ENCODE measurements at regions not wholly inside any gene's neighbourhood (a gene's known extent, or its start where the extent isn't known, plus 50 kb on each side); places are given as distances from the start of the nearest gene placed in this dataset.

DNA sequence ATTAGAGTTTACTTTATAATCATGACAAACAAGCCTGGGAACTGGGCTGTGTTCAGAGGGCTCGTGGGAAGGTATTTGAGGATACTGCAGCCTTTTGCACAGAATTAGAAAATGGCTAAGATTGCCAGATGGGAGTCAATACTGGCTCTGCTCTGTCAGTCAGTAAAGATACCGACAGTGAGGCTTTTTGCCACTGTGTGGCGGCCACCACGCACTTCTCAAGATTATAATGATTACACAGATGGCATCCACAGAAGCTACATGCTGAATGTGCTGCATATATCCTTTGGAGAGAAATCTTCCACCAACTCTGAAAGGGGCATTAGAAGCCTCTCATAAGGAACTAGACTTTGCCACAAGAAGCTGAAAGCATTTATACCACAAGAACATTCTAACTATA, 213.4 kb upstream of the PTBP2 start:
- intact Hi-C loops (cut with micrococcal nuclease; ENCODE audit: unreplicated experiment): no loop called here
- POLR2A ChIA-PET: interaction anchor here (0.7 kb wide), 1 partner anchor 200 kb away, joined by 3 read pairs; no protein-coding TSS in a partner anchor
- no TSS peak for BruUV-seq (replicated peaks)
- DNase-seq (ENCODE audit: low spot score): no peak
- Histone ChIP-seq H3K27ac (ENCODE audit: low read depth, low read length, poor library complexity, severe bottlenecking) (no peak overlapping the region), H2AFZ (ENCODE audit: low read length) (no peak overlapping the region), H4K20me1 (ENCODE audit: insufficient read depth, low read length) (no peaks in the 10 kb centered on the region), H3K4me3 (ENCODE audit: low read depth, low read length, poor library complexity, severe bottlenecking) (no peak overlapping the region), H3K9me3 (ENCODE audit: low read length) (no peaks in the 10 kb centered on the region), H3K9me2 (ENCODE audit: insufficient read depth, low read length) (no peaks in the 10 kb centered on the region), H3K36me3 (ENCODE audit: insufficient read depth, low read length) (no peaks in the 10 kb centered on the region), H3K79me2 (ENCODE audit: insufficient read depth, low read depth, low read length) (no peaks in the 10 kb centered on the region), H3K4me1 (ENCODE audit: insufficient read depth, low read length, poor library complexity, severe bottlenecking) (no peaks in the 10 kb centered on the region), H3K4me2 (ENCODE audit: low read length) (no peak overlapping the region)
- TF ChIP-seq, protein P1, sequence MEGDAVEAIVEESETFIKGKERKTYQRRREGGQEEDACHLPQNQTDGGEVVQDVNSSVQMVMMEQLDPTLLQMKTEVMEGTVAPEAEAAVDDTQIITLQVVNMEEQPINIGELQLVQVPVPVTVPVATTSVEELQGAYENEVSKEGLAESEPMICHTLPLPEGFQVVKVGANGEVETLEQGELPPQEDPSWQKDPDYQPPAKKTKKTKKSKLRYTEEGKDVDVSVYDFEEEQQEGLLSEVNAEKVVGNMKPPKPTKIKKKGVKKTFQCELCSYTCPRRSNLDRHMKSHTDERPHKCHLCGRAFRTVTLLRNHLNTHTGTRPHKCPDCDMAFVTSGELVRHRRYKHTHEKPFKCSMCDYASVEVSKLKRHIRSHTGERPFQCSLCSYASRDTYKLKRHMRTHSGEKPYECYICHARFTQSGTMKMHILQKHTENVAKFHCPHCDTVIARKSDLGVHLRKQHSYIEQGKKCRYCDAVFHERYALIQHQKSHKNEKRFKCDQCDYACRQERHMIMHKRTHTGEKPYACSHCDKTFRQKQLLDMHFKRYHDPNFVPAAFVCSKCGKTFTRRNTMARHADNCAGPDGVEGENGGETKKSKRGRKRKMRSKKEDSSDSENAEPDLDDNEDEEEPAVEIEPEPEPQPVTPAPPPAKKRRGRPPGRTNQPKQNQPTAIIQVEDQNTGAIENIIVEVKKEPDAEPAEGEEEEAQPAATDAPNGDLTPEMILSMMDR (conservative IDR thresholded peaks at IDR 0.05; ENCODE audit: low read length): no peak
- no peak for TF ChIP-seq EZH2phosphoT487 (IDR thresholded peaks at IDR 0.05; ENCODE audit: borderline replicate concordance, low read depth, low read length)
- CTCF ChIA-PET (ENCODE audit: unreplicated experiment): no interaction called here

DNA sequence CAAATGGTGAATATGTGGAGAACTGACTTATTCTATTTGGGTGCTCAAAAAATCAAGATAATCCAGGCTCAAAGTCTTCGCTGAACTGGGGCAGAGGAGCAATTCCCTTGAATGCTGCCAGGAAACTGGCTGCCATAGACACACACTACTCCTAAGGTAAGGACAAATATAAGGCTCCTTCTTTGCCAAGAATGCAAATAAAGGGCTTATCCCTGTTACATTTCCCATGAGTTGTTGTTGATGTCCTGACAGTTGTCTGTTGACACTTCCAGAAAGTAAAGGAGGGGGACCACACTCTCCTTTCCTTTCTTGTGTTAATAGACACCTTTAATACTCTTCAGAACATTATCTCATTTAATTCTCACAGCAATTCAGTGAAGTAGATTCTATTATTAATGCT, 212.2 kb upstream of the PTBP2 start:
- BruUV-seq (replicated peaks): no TSS peak
- no peaks in the 10 kb centered on the region for H3K4me1 ChIP-seq (ENCODE audit: insufficient read depth, low read length, poor library complexity, severe bottlenecking)
- no peak overlapping the region for H3K4me2 ChIP-seq (ENCODE audit: low read length)
- TF ChIP-seq, protein P1 (conservative IDR thresholded peaks at IDR 0.05; ENCODE audit: low read length): no peak
- TF ChIP-seq EZH2phosphoT487 (IDR thresholded peaks at IDR 0.05; ENCODE audit: borderline replicate concordance, low read depth, low read length): no peak
- intact Hi-C loops (cut with micrococcal nuclease; ENCODE audit: unreplicated experiment): no loop called here
- H3K9me3 ChIP-seq (ENCODE audit: low read length): no peaks in the 10 kb centered on the region
- no peak for DNase-seq (ENCODE audit: low spot score)
- ChIA-PET CTCF (ENCODE audit: unreplicated experiment) (no interaction called here), POLR2A (no interaction called here)
- no peaks in the 10 kb centered on the region for H3K36me3 ChIP-seq (ENCODE audit: insufficient read depth, low read length)
- no peak overlapping the region for H3K4me3 ChIP-seq (ENCODE audit: low read depth, low read length, poor library complexity, severe bottlenecking)
- no peak overlapping the region for H3K27ac ChIP-seq (ENCODE audit: low read depth, low read length, poor library complexity, severe bottlenecking)
- no peak overlapping the region for H2AFZ ChIP-seq (ENCODE audit: low read length)
- H4K20me1 ChIP-seq (ENCODE audit: insufficient read depth, low read length): no peaks in the 10 kb centered on the region
- H3K79me2 ChIP-seq (ENCODE audit: insufficient read depth, low read depth, low read length): no peaks in the 10 kb centered on the region
- H3K9me2 ChIP-seq (ENCODE audit: insufficient read depth, low read length): no peaks in the 10 kb centered on the region

DNA sequence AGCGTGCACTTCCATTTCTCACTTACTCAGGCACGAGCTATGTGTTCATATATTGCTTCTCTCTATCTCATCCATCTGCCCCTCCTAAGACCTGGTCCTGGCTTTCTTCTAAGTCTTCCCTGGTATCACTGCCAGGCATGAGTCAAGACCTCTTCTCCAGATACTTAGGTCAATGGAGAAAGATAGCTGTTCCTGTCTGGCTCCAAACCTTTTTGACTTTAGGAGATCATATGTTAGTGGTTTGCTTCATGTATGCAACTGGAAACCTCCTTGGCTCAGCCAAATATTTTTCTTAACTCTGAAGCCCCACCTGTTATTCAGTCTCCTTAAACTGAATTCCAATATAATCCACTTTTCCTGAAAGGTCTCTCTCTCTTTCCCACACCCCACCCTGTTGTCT, 211.6 kb upstream of the PTBP2 start:
- H3K9me2 ChIP-seq (ENCODE audit: insufficient read depth, low read length): no peaks in the 10 kb centered on the region
- ChIA-PET CTCF (ENCODE audit: unreplicated experiment) (no interaction called here), POLR2A (no interaction called here)
- no peak for TF ChIP-seq EZH2phosphoT487 (IDR thresholded peaks at IDR 0.05; ENCODE audit: borderline replicate concordance, low read depth, low read length)
- TF ChIP-seq, protein P1 (conservative IDR thresholded peaks at IDR 0.05; ENCODE audit: low read length): no peak
- BruUV-seq (replicated peaks): no TSS peak
- no peaks in the 10 kb centered on the region for H4K20me1 ChIP-seq (ENCODE audit: insufficient read depth, low read length)
- no peaks in the 10 kb centered on the region for H3K36me3 ChIP-seq (ENCODE audit: insufficient read depth, low read length)
- H3K79me2 ChIP-seq (ENCODE audit: insufficient read depth, low read depth, low read length): no peaks in the 10 kb centered on the region
- no peak overlapping the region for H3K27ac ChIP-seq (ENCODE audit: low read depth, low read length, poor library complexity, severe bottlenecking)
- intact Hi-C loops (cut with micrococcal nuclease; ENCODE audit: unreplicated experiment): no loop called here
- H3K4me3 ChIP-seq (ENCODE audit: low read depth, low read length, poor library complexity, severe bottlenecking): no peak overlapping the region
- H2AFZ ChIP-seq (ENCODE audit: low read length): no peak overlapping the region
- H3K4me2 ChIP-seq (ENCODE audit: low read length): no peak overlapping the region
- H3K9me3 ChIP-seq (ENCODE audit: low read length): no peaks in the 10 kb centered on the region
- DNase-seq (ENCODE audit: low spot score): no peak
- H3K4me1 ChIP-seq (ENCODE audit: insufficient read depth, low read length, poor library complexity, severe bottlenecking): no peaks in the 10 kb centered on the region

Measured in OCI-LY7 (cell line).